HG02943 (cell line): ENCODE measurements at regions not wholly inside any gene's neighbourhood (a gene's known extent, or its start where the extent isn't known, plus 50 kb on each side); places are given as distances from the start of the nearest gene placed in this dataset.
"Not testable (repeated sequence)": the region's sequence is repeated elsewhere in the genome, so short reads cannot be mapped to it uniquely, and the experiment has no call there.

Source experiments
- ATAC-seq: cut with Tn5 transposase; IDR thresholded peaks from one replicate; pipeline ENCODE4 v1.9.1; 2021; ENCODE audit warnings: mild to moderate bottlenecking, low read depth, moderate library complexity; ENCODE audit not compliant: unreplicated experiment

DNA sequence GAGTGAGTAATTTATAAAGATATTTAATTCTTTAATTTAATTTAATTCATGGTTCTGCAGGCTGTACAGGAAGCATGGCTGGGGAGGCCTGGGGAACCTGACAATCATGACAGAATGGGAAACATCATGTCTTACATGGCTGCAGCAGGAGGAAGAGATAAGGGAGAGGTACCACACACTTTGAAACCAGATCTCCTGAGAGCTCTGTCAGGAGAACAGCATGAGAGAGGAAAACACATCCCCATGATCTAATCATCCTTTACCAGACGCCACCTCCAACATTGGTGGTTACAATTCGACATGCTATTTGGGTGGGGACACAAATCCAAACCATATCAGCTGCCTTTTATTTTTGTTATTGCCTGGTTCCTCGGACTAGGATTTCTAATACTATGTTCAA is 928.6 kb downstream of the TMEM121 start:
- no peak for ATAC-seq

DNA sequence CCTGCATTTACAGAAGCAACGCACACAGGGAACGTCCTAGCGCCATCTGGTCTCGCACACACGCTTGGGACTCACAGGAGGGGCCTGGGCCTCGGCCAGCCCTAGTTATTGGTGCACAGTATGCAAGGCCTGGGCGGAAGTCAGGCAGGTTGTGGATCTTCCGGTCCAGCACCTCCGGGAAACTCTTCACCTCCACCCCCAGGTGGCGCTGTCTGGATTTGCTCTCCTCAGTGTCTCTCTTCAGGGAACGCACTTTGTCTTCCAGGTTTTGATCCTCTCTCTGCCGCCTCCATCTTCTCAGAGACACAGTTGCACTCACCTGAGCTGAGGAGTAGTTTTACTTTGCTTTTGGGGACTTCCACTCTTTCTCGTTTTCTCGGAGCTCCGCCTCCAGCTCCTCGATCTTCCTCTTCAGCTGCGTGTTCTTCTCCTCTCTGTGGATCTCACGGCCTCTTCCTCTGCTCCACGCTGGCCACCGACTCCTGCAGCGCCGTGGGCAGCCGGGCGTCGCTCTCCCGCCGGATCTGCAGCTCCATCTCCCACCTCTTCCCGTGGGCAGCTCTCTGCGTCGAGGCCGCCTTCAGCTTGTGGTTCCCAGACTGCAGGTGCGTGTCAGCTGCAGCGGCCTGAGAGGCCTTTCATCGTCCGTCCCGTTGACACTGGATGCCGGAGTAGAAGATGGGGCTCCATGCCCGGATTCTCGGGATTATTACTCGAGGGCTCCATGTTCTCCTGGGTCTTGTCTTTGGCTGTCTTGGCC is 933.8 kb downstream of the TMEM121 start:
- ATAC-seq: no peak

DNA sequence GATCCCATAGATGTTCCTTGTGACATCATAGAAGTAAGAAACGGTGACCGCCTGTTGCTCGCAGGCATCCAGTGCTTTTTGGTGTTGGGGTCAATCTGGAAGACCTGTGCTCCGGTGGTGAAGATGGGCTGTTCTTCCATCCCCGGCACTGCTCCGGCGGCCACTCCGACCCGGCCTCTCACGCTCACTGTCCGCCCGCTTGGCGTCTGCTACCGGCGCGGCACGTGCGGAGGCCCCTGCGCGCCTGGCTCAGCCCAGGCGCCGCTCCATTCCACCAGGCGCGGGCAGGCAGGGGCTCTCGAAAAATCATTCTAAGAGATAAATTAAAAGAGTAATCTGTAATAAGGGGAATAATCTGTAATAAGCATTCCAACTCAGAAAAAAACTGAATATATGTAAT is 934.5 kb downstream of the TMEM121 start:
- ATAC-seq: no peak

DNA sequence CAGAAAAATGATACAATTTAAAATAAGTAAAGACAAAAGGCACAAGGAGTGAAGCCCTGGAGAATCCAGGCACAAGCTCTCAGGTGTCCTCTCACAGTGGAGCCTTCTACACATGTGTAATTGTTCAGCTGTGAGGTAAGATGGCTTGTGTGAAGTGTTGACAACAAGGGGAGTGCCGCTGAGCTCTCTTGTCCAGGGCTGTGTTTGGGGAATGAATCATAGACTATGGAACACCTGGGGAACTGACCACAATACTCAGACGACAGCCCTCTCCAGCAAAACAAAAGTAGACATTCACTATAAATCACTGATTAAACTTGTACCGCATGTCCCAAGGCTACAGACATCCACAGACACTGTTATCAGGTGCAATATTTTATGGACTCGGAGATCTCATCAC is 940.1 kb downstream of the TMEM121 start:
- not testable (repeated sequence) for ATAC-seq

DNA sequence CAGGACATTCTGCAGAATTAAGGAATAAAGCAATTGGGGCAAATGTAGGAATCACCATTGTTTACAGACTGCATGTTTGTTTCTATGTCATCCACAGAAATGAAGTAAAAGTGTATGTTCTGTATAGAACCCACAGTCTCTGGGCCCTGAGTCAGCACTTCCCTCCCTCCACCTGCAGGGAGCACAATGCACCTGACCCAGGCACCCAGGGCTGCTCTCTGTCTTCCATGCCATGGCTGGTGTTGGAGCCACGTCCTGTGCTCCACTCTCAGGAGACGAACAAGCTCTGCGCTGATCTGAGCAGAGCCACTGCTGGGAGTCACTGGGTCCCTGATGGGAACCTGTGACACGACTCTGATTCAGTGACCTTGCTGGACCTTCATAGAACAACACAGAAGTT is 942.5 kb downstream of the TMEM121 start:
- not testable (repeated sequence) for ATAC-seq

DNA sequence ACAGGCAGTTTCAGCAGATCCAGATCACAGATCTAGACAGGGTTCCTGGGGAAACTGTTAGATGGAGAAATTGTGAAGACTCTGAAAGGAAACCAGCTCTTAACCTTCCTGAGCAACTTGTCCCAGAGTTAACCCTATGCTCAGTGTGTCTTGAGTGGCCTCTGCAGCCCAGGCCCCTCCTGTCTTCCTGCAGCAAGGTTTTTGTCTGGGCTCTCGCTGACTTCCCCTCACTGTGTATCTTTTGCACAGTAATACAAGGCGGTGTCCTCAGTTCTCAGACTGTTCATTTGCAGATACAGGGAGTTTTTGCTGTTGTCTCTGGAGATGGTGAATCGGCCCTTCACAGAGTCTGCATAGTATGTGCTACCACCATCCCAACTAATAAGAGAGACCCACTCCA is 943.6 kb downstream of the TMEM121 start:
- ATAC-seq: not testable (repeated sequence)

DNA sequence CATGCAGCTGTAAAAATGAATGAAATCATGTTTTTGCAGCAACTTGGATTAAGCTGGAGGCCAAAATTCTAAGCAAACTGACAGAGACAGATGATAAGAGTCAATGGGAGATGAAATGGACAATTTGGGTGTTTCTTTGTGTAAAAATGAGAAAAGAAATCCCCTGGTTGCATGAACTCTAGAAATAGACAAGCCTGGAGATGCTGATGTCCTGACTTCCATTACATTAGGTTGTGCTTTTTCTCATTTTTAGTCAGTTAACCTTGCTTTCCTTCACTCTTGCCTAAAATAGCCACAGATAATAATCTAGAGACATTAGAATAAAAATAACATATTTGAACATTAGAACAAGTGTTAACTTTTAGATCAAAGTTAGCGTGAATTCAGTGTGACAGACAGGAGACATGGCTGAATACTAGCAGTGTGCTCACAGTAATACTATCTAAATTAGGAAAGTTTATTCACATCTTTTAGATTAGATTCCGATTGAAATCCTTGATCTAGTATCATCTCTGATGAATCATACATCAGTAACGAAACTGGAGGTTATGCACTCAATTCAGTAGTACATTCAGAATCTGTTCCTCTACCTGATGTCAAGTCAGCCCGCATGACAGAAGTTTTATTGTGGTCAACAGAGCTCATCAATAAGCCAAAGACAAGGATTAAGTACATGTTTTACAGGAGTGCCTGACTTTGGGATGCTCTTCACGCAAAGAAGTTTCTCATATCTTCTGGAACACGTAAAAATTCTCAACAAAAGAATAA is 948.1 kb downstream of the TMEM121 start:
- ATAC-seq: not testable (repeated sequence)

DNA sequence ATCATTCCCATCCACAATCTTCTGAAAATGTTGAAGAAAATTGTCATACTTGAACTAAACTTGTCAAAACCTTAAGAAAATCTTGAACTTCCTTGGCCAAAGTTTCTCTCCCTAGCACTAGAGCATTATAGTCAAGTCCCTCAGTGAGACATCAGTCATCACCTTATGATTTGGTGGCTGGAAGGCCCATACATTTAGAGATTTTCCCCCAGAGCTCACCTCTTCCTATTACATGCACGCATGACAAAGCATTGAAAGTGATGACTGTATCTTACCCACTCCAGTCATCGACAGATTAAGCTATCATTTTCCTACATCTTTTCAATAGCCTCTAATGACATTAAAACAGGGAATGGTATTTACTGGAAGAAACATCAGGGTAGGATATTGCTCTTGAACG is 948.8 kb downstream of the TMEM121 start:
- not testable (repeated sequence) for ATAC-seq

DNA sequence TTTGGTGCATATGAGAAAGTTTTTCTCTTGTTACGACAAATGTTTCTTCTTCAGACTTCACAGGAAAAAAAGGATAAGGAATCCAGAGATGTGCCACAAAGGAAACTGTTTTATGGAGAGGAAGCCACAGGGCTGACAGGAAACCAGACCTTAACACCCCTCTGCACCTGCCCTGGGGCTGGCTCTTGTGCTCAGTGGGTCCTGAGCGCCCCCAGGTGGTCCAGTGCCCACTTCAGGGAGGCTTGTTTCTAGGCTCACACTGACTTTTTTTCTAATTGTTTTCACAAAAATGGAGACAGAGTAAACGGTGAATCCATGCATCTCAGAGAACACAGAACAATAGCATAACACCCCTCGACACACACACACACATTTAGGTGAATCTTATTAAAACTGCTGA is 951.2 kb downstream of the TMEM121 start:
- ATAC-seq: not testable (repeated sequence)

DNA sequence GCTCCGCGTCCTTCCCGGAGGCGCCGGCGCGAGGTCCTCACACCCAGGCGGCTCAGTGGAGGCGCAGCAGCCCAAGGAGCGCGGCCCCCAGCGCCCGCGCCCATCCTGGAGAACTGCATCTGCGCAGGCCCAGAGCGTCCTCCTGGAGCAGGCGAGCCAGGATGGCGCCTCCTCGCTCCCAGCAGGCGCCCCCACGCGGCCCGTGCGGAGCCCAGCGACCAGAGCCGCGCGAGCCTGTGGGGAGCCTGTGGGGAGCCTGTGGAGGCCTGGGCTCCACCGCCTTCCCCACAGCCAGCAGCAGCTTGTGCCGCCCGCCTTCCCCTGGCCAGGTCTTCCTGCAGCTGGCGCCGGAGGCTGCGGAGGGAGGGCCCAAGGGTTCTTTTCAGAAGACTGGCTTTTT is 953.9 kb downstream of the TMEM121 start:
- not testable (repeated sequence) for ATAC-seq

DNA sequence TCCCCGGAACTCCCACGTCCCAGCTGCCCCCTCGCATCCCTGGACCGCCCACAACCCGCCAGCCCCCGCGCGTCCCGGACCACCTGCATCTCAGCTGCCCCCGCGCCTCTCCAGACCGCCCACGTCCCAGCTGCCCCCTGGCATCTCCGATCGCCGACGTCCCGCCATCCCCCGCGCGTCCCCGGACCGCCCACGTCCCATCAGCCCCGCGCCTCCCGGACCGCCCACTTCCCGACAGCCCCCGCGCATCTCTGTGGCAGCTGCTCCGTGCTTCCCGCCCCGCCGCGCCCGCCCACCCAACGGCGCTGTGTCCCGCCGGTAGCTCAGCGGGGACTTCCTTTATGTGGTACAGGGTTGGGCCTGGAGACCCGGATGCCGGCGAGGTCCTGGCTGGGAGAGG is 955.8 kb downstream of the TMEM121 start:
- not testable (repeated sequence) for ATAC-seq

DNA sequence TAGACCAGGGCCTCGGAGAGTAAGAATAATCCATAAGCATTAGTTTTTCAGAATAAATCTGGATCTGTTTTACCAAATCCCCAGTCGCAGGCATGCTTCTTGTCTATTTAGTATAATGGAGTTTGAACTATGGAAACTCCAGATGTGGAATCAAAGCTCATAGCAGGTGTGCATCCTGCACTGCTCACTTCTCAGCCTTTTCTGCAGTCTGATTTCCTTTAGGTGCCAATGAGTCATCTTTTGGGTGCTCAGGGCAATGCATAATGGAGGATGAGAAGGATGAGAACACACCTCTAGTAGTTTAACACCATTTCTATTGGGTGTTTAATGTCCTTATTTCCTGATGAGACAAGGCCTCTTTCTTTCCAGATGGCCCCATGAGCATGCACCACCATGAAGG is 961.2 kb downstream of the TMEM121 start:
- no peak for ATAC-seq

DNA sequence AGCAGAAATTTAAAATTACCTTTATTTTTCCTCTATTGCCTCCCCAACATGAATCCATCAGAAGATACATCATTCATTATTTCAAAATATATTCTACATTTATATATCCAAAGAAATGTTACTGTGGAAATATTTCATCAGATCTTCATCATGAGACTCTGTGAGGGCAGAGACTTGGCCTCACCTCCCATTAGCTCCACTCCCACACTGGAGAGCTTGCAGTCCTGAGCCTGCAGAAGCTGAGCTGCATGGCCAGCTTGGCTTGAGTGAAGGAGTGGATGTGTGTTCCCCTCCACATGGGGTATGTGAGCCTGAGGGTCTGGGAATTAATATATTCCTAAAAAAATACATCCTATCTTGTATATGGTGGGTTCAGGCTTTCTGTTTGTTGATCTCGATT is 961.9 kb downstream of the TMEM121 start:
- ATAC-seq: no peak

DNA sequence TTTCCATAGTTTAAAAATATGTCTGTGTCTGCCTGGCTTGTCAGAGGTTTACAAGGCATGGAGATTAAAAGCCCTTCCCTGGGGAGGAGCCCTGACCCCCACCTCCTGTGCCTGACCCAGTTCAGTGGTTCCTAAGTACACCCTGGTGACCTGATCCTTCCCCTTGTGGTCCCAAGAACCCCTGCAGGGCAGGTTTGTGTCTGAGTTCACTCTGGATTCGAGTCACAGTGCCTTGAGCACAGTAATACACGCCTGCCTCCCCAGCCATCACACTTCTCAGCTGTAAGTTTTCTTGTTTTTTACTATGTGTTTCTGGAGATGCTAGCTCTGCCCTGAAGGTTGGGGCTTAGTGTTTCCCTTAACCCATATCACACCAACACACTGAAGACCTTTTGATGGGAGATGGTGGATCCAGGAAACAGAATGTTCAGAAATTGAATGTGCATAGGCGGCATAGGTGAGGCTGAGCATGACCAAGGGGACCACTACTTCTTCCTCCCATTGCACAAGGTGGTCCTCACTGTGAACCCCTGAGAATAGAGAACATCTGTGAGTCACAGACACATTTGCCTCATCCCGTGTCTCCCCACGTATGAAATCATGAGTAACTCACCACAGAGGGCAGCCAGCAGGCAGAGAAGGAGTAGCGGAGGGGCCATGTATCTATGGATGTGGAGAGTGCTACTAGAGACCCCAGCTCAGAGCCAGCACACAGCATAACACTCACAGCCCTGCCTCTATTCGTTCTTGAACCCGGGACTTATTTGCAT is 962.9 kb downstream of the TMEM121 start:
- ATAC-seq: no peak

DNA sequence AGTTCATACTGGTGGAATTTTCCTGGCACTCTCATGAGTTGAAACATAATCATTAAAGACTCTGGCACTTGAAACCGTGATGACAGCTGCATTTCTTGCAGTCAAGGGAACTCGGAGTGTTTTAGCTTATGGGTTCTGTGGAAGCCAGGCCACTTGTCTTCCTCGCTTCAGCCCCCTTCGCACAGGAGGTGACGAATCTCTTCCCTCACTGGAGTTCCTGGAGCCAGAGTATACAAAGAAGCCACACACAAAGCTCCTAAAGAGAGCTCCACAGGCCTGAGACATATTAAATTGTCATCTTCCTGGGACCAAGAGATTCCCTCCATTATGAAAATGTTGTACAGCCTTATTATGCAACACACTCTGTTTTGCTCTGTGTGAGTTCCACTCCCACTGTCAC is 964.1 kb downstream of the TMEM121 start:
- no peak for ATAC-seq

DNA sequence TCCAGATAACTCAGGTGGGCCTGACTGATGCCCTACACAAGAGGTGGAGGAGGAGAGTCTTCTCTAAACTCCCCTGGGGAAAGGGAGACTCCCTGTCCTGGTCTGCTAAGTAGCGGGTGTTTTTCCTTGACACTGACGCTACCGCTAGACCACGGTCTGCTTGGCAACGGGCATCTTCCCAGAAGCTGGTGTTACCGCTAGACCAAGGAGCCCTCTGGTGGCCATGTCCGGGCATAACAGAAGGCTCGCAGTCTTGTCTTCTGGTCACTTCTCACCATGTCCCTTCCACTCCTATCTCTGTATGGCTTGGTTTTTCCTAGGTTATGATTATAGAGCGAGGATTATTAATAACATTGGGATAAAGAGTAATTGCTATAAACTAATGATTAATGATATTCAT is 965.5 kb downstream of the TMEM121 start:
- ATAC-seq: no peak

DNA sequence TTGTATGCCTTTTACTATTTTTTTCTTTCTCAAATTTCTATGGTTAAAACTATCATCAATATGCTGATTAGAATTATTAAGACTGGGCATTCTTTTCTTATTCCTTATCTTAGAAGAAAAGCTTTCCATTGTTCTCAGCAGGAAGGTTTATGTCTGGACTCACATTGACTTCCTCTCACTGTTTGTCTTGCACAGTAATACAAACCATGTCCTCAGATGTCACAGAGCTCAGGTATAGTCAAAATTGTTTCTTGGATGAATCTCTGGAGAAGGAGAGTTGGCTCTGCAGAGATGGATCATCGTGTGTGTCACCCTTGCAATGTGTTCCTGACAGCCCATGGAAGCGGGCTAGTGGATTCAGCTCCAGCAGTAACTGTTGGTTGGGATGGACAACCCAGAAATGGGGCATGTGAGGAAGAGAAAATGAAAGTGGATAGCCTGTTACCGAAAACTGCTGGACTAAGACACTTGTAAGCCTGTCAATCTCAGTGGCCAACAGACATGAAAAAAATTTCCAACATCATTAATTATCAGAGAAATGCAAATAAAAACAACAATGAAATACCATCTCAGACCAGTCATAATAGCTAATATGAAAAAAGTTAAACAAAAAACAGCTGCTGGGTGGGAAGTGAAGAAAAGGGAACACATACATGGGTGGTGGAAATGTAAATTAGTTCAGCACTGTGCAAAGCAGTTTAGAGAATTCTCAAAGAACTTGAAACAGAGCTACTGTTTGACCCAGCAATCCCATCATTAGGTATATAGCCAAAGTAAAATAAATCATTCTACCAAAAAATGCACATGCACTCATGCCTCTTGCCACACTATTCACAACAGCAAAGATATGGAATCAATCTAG is 967.8 kb downstream of the TMEM121 start:
- no peak for ATAC-seq

DNA sequence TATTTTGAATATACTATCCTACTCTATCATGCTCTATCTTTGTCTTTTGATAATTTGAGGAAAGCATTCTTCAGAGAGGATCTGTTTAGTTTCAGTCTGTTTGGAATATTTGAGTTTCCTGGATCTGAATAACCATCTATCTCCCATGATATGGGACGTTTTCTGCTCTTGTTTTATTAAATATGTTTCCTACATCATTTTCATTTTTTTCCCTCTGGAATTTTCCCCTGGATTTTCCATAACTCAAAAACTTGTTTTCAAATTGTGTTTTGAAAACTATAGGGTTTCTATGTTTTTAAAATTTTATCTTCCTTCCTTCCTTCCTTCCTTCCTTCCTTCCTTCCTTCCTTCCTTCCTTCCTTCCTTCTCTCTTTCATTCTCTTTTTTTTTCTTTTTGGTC is 974.2 kb downstream of the TMEM121 start:
- no peak for ATAC-seq

DNA sequence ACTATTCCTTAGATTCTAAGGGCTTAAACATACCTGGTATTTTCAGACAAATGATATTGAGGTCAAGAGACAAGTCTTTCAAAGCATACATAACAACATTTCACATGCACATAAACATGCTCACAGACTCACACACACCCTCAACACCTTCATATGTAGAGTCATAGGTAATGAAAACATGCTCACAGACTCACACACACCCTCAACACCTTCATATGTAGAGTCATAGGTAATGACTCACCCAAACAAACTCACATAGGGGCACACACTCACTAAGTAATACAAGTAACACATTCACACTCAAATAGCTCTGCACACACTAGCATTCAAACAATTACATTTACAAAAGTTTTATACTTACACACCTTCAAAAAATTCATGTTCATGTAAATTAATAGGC is 975.5 kb downstream of the TMEM121 start:
- ATAC-seq: no peak

DNA sequence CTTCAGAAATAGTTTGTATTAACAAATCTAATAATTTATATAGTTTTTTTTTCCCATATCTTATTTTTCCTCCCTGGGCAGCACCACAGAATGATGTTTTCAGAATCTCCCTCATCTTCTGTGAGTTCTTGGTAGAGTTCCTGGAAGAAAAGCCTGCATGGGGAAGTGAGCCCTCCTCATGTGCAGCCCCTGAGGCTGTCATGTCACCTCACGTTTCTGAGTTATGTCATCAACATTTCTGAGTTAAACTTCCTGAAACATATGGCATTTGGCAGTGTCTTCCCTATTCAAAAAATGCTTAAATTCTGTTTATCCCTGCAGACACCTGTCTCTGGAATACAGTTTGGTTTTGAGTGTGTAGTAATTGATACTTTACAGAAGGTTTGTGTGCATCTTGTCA is 979.0 kb downstream of the TMEM121 start:
- ATAC-seq: no peak
